H9 (cell line): ENCODE measurements at regions not wholly inside any gene's neighbourhood (a gene's known extent, or its start where the extent isn't known, plus 50 kb on each side); places are given as distances from the start of the nearest gene placed in this dataset.

Source experiments
- DNase-seq: peaks from one replicate; pipeline ENCODE4 v3.0.0-alpha.2; 2017
- H2AFZ ChIP-seq: one replicate; pipeline ENCODE4 v1.6.1; 2013; ENCODE audit warnings: mild to moderate bottlenecking, low read length, control low read depth, moderate library complexity
- H2AK5ac ChIP-seq: 2 replicates; pipeline ENCODE4 v1.6.1; 2013; ENCODE audit warnings: low read length, control low read depth, mixed read lengths; ENCODE audit not compliant: insufficient read length
- H2BK120ac ChIP-seq: one replicate; pipeline ENCODE4 v1.6.1; 2013; ENCODE audit warnings: low read depth, mild to moderate bottlenecking, low read length, control low read depth, inconsistent platforms; ENCODE audit not compliant: poor library complexity, severe bottlenecking
- H2BK12ac ChIP-seq: 2 replicates; pipeline ENCODE4 v1.6.1; 2013; ENCODE audit warnings: low read length, control low read depth, mixed read lengths, low read depth; ENCODE audit not compliant: insufficient read length
- H2BK15ac ChIP-seq: 2 replicates; pipeline ENCODE4 v1.6.1; 2013; ENCODE audit warnings: low read depth, low read length, control low read depth
- H2BK20ac ChIP-seq: one replicate; pipeline ENCODE4 v1.6.1; 2013; ENCODE audit warnings: low read depth, mild to moderate bottlenecking, low read length, control low read depth, inconsistent platforms; ENCODE audit not compliant: poor library complexity, severe bottlenecking
- H2BK5ac ChIP-seq: 2 replicates; pipeline ENCODE4 v1.6.1; 2013; ENCODE audit warnings: low read length, control low read depth, mixed read lengths; ENCODE audit not compliant: insufficient read length
- H3K14ac ChIP-seq: 2 replicates; pipeline ENCODE4 v1.6.1; 2013; ENCODE audit warnings: low read length, control low read depth; ENCODE audit not compliant: insufficient read depth
- H3K18ac ChIP-seq: 2 replicates; pipeline ENCODE4 v1.6.1; 2013; ENCODE audit warnings: low read depth, mild to moderate bottlenecking, mixed read lengths, low read length, control low read depth; ENCODE audit not compliant: insufficient read length
- H3K23ac ChIP-seq: 2 replicates; pipeline ENCODE4 v1.6.1; 2013; ENCODE audit warnings: low read length, control low read depth, mixed read lengths, low read depth; ENCODE audit not compliant: insufficient read length
- H3K23me2 ChIP-seq: 2 replicates; pipeline ENCODE4 v1.6.1; 2013; ENCODE audit warnings: low read depth, mild to moderate bottlenecking, mixed read lengths, low read length, control low read depth; ENCODE audit not compliant: insufficient read length, poor library complexity, severe bottlenecking
- H3K27ac ChIP-seq: 2 replicates; pipeline ENCODE4 v1.5.1; 2013; ENCODE audit warnings: low read length, control low read depth, mixed read lengths, low read depth; ENCODE audit not compliant: insufficient read length
- H3K27me3 ChIP-seq: 2 replicates; pipeline ENCODE4 v1.6.1; 2013; ENCODE audit warnings: low read length, control low read depth, inconsistent platforms; ENCODE audit not compliant: insufficient read depth
- H3K4ac ChIP-seq: 2 replicates; pipeline ENCODE4 v1.6.1; 2013; ENCODE audit warnings: low read depth, mild to moderate bottlenecking, control low read depth, inconsistent platforms, low read length, moderate library complexity
- H3K4me1 ChIP-seq: 2 replicates; pipeline ENCODE4 v1.6.1; 2013; ENCODE audit warnings: low read length, control low read depth, inconsistent platforms; ENCODE audit not compliant: insufficient read depth
- H3K4me2 ChIP-seq: 2 replicates; pipeline ENCODE4 v1.6.1; 2013; ENCODE audit warnings: low read length, control low read depth, mixed read lengths; ENCODE audit not compliant: insufficient read length, insufficient read depth
- H3K56ac ChIP-seq: 2 replicates; pipeline ENCODE4 v1.6.1; 2013; ENCODE audit warnings: low read depth, mild to moderate bottlenecking, mixed read lengths, low read length, control low read depth; ENCODE audit not compliant: insufficient read length
- H3K79me1 ChIP-seq: 2 replicates; pipeline ENCODE4 v1.6.1; 2013; ENCODE audit warnings: low read depth, mild to moderate bottlenecking, moderate library complexity, low read length, control low read depth, inconsistent platforms; ENCODE audit not compliant: insufficient read depth, poor library complexity, severe bottlenecking
- H3K79me2 ChIP-seq: 2 replicates; pipeline ENCODE4 v1.6.1; 2013; ENCODE audit warnings: low read length, control low read depth, inconsistent platforms; ENCODE audit not compliant: insufficient read depth
- H3K9ac ChIP-seq: 2 replicates; pipeline ENCODE4 v1.6.1; 2013; ENCODE audit warnings: low read length, control low read depth, mixed read lengths; ENCODE audit not compliant: insufficient read length; ENCODE audit errors: extremely low read depth
- H3K9me3 ChIP-seq: one replicate; pipeline ENCODE4 v1.6.1; 2013; ENCODE audit warnings: low read depth, low read length, inconsistent platforms; ENCODE audit not compliant: control insufficient read depth
- H3T11ph ChIP-seq: one replicate; pipeline ENCODE4 v1.6.1; 2013; ENCODE audit warnings: mild to moderate bottlenecking, low read length, control low read depth, inconsistent platforms
- H4K20me1 ChIP-seq: one replicate; pipeline ENCODE4 v1.6.1; 2013; ENCODE audit not compliant: control insufficient read depth, insufficient read length, insufficient read depth
- H4K5ac ChIP-seq: 2 replicates; pipeline ENCODE4 v1.6.1; 2013; ENCODE audit warnings: low read depth, mild to moderate bottlenecking, mixed read lengths, low read length, control low read depth; ENCODE audit not compliant: insufficient read length
- H4K8ac ChIP-seq: replicated peaks from 2 replicates; pipeline ENCODE4 v1.6.1; 2013; ENCODE audit warnings: low read length, control low read depth, mixed read lengths, low read depth; ENCODE audit not compliant: insufficient read length
- H4K91ac ChIP-seq: 2 replicates; pipeline ENCODE4 v1.6.1; 2013; ENCODE audit warnings: low read depth, mild to moderate bottlenecking, moderate library complexity, mixed read lengths, low read length, control low read depth; ENCODE audit not compliant: insufficient read length
- H3K27ac Mint-ChIP-seq, 3 experiments: 2 replicates in 2 of 3; 3 replicates in 1 of 3; pipeline ENCODE4 v1.8.0; 2020 to 2021; ENCODE audit warnings: mixed read lengths in 3 of 3, mild to moderate bottlenecking in 1 of 3, moderate library complexity in 1 of 3
- H3K27me3 Mint-ChIP-seq: 2 replicates; pipeline ENCODE4 v1.8.0; 2021; ENCODE audit warnings: low read depth, mild to moderate bottlenecking, moderate library complexity, mixed read lengths
- H3K36me3 Mint-ChIP-seq, 3 experiments: 2 replicates in 2 of 3; 3 replicates in 1 of 3; pipeline ENCODE4 v1.8.0; 2020 to 2021; ENCODE audit warnings: low read depth in 3 of 3, mixed read lengths in 3 of 3; ENCODE audit not compliant: insufficient read depth in 1 of 3
- H3K4me1 Mint-ChIP-seq, 2 experiments: 2 replicates each; pipeline ENCODE4 v1.8.0; 2020; ENCODE audit warnings: mixed read lengths in 2 of 2
- H3K4me3 Mint-ChIP-seq, 2 experiments: 2 replicates in 1 of 2; 3 replicates in 1 of 2; pipeline ENCODE4 v1.8.0; 2020 to 2021; ENCODE audit warnings: mild to moderate bottlenecking in 2 of 2, mixed read lengths in 2 of 2, moderate library complexity in 1 of 2
- H3K9me3 Mint-ChIP-seq, 2 experiments: 2 replicates in 1 of 2; 3 replicates in 1 of 2; pipeline ENCODE4 v1.8.0; 2020; ENCODE audit warnings: mild to moderate bottlenecking in 2 of 2, mixed read lengths in 2 of 2, moderate library complexity in 1 of 2
- WGBS: extraction: QIAGEN DNeasy Blood & Tissue Kit; methylation state at CpG from one replicate; pipeline ENCODE4 v1.1.7; 2013; ENCODE audit warnings: missing lambda C conversion rate, low lambda C conversion rate, mixed read lengths; ENCODE audit not compliant: insufficient read length; ENCODE audit errors: extremely low coverage; 5-methylcytosine and 5-hydroxymethylcytosine counted together
- TF ChIP-seq, protein P1 (sequence below): fragments of 200-600 bp; sonication (generic); conservative IDR thresholded peaks from 3 replicates; pipeline ENCODE4 v1.8.0; 2021; ENCODE audit warnings: antibody characterized with exemption, mild to moderate bottlenecking

GRCh38 chr1:209257454-209257853, 326.1 kb upstream of the CAMK1G start:
- H3K27ac ChIP-seq: no peak overlapping the region
- no peak overlapping the region for H3K27ac Mint-ChIP-seq
- no peaks in the 10 kb centered on the region for H3K79me2 ChIP-seq
- no peak overlapping the region for H3T11ph ChIP-seq
- H3K79me1 ChIP-seq: no peaks in the 10 kb centered on the region
- no peak overlapping the region for H2BK12ac ChIP-seq
- DNase-seq: no peak
- no peak overlapping the region for H2AK5ac ChIP-seq
- H2BK5ac ChIP-seq: no peak overlapping the region
- H3K56ac ChIP-seq: no peak overlapping the region
- H3K4me2 ChIP-seq: no peak overlapping the region
- WGBS: no CpG with 5 or more reads among the region's 1 CpG
- no peak overlapping the region for H2BK120ac ChIP-seq
- peaks cover 4 to 24% (median 17%) of the 10 kb centered on the region in 3 experiments; a peak in 6 of 7 replicates for H3K36me3 Mint-ChIP-seq
- peaks cover 19% of the 10 kb centered on the region for H3K9me3 ChIP-seq
- H2BK15ac ChIP-seq: no peak overlapping the region
- no peak overlapping the region for H3K4ac ChIP-seq
- no peak overlapping the region for H4K5ac ChIP-seq
- TF ChIP-seq, protein P1, sequence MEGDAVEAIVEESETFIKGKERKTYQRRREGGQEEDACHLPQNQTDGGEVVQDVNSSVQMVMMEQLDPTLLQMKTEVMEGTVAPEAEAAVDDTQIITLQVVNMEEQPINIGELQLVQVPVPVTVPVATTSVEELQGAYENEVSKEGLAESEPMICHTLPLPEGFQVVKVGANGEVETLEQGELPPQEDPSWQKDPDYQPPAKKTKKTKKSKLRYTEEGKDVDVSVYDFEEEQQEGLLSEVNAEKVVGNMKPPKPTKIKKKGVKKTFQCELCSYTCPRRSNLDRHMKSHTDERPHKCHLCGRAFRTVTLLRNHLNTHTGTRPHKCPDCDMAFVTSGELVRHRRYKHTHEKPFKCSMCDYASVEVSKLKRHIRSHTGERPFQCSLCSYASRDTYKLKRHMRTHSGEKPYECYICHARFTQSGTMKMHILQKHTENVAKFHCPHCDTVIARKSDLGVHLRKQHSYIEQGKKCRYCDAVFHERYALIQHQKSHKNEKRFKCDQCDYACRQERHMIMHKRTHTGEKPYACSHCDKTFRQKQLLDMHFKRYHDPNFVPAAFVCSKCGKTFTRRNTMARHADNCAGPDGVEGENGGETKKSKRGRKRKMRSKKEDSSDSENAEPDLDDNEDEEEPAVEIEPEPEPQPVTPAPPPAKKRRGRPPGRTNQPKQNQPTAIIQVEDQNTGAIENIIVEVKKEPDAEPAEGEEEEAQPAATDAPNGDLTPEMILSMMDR: no peak
- no peak overlapping the region for H2BK20ac ChIP-seq
- no peak overlapping the region for H3K14ac ChIP-seq
- H3K23me2 ChIP-seq: no peaks in the 10 kb centered on the region
- no peak overlapping the region for H3K9ac ChIP-seq
- H2AFZ ChIP-seq: no peak overlapping the region
- no peaks in the 10 kb centered on the region for H3K4me1 Mint-ChIP-seq
- no peak overlapping the region for H3K4me3 Mint-ChIP-seq
- no peaks in the 10 kb centered on the region for H4K20me1 ChIP-seq
- no peak overlapping the region for H3K23ac ChIP-seq
- no peak overlapping the region for H4K8ac ChIP-seq
- no peaks in the 10 kb centered on the region; the same call in 1 of the 2 replicates for H3K27me3 ChIP-seq
- H3K27me3 Mint-ChIP-seq: no peaks in the 10 kb centered on the region; the same call in 1 of the 2 replicates
- H3K9me3 Mint-ChIP-seq: peaks cover 41 to 42% of the 10 kb centered on the region in 2 experiments
- no peak overlapping the region for H4K91ac ChIP-seq
- H3K18ac ChIP-seq: no peak overlapping the region
- no peaks in the 10 kb centered on the region for H3K4me1 ChIP-seq
